DOHH2 (cell line): ENCODE measurements at regions not wholly inside any gene's neighbourhood (a gene's known extent, or its start where the extent isn't known, plus 50 kb on each side); places are given as distances from the start of the nearest gene placed in this dataset.

Source experiments
- H3F3A ChIP-seq: fragments of 200-600 bp; sonication (generic), shearing (Covaris generic); 2 replicates; pipeline ENCODE4 v1.6.0; 2016; ENCODE audit warnings: antibody characterized with exemption, mild to moderate bottlenecking; ENCODE audit not compliant: control insufficient read depth, insufficient read depth
- H3K27ac ChIP-seq: fragments of 200-600 bp; sonication (generic); 2 replicates; pipeline ENCODE4 v1.5.1; 2014; ENCODE audit warnings: low read depth, mild to moderate bottlenecking, low read length, moderate library complexity
- H3K27me3 ChIP-seq: fragments of 200-600 bp; sonication (generic); 2 replicates; pipeline ENCODE4 v1.6.1; 2014; ENCODE audit warnings: mild to moderate bottlenecking, low read length, mixed read lengths; ENCODE audit not compliant: control insufficient read depth
- H3K36me3 ChIP-seq: fragments of 200-600 bp; sonication (generic); 2 replicates; pipeline ENCODE4 v1.6.1; 2014; ENCODE audit warnings: mild to moderate bottlenecking, low read length, moderate library complexity, mixed read lengths; ENCODE audit not compliant: control insufficient read depth
- H3K4me1 ChIP-seq: fragments of 200-600 bp; sonication (generic); 2 replicates; pipeline ENCODE4 v1.6.1; 2014; ENCODE audit warnings: mild to moderate bottlenecking, low read length, mixed read lengths; ENCODE audit not compliant: control insufficient read depth
- H3K4me2 ChIP-seq: fragments of 200-600 bp; sonication (generic); 2 replicates; pipeline ENCODE4 v1.6.0; 2014; ENCODE audit warnings: mild to moderate bottlenecking, low read length, moderate library complexity
- H3K4me3 ChIP-seq: fragments of 200-600 bp; sonication (generic); 2 replicates; pipeline ENCODE4 v1.5.1; 2014; ENCODE audit warnings: mild to moderate bottlenecking, low read length, mixed read lengths
- H3K79me2 ChIP-seq: fragments of 200-600 bp; sonication (generic); 2 replicates; pipeline ENCODE4 v1.6.1; 2014; ENCODE audit warnings: mild to moderate bottlenecking, low read length, mixed read lengths; ENCODE audit not compliant: control insufficient read depth
- H3K9me2 ChIP-seq: fragments of 200-600 bp; sonication (generic); replicated peaks from 2 replicates; pipeline ENCODE4 v1.6.1; 2014; ENCODE audit warnings: mild to moderate bottlenecking, low read length, mixed read lengths; ENCODE audit not compliant: control insufficient read depth
- H3K9me3 ChIP-seq: fragments of 200-600 bp; sonication (generic); 2 replicates; pipeline ENCODE4 v1.6.1; 2014; ENCODE audit warnings: antibody characterized with exemption, low read length, mixed read lengths; ENCODE audit not compliant: control insufficient read depth, insufficient read depth
- H4K20me1 ChIP-seq: fragments of 200-600 bp; sonication (generic); 2 replicates; pipeline ENCODE4 v1.6.0; 2014; ENCODE audit warnings: low read depth, mild to moderate bottlenecking, antibody characterized with exemption, low read length, moderate library complexity; ENCODE audit not compliant: control insufficient read depth, insufficient read depth
- CTCF ChIP-seq: fragments of 200-600 bp; sonication (generic); IDR thresholded peaks from one replicate; pipeline ENCODE4 v1.5.1; 2014; ENCODE audit warnings: antibody characterized with exemption, mild to moderate bottlenecking, low read depth, low read length; ENCODE audit not compliant: poor library complexity, severe bottlenecking
- EZH2phosphoT487 ChIP-seq: fragments of 200-600 bp; sonication (generic); IDR thresholded peaks from 2 replicates; pipeline ENCODE4 v1.6.1; 2017; ENCODE audit warnings: borderline replicate concordance, mild to moderate bottlenecking, antibody characterized with exemption, low read length, moderate library complexity, mixed read lengths

- Histone ChIP-seq H3K4me1 (no peaks in the 10 kb centered on the region), H3K4me2 (no peak overlapping the region), H3K9me2 (no peaks in the 10 kb centered on the region), H3K4me3 (no peak overlapping the region), H3K36me3 (no peaks in the 10 kb centered on the region), H3F3A (no peaks in the 10 kb centered on the region), H3K9me3 (no peaks in the 10 kb centered on the region), H4K20me1 (no peaks in the 10 kb centered on the region), H3K27ac (no peak overlapping the region), H3K79me2 (no peaks in the 10 kb centered on the region), H3K27me3 (no peaks in the 10 kb centered on the region)
- no peak for TF ChIP-seq EZH2phosphoT487
Observed at GRCh38 chr1:201609661-201610318, 70.9 kb downstream of the NAV1 start.

GRCh38 chr1:201610858-201611257, 71.9 kb downstream of the NAV1 start:
- Histone ChIP-seq H3K36me3 (no peaks in the 10 kb centered on the region), H3F3A (no peaks in the 10 kb centered on the region), H4K20me1 (no peaks in the 10 kb centered on the region), H3K9me3 (no peaks in the 10 kb centered on the region), H3K79me2 (no peaks in the 10 kb centered on the region), H3K27me3 (no peaks in the 10 kb centered on the region), H3K4me2 (no peak overlapping the region), H3K4me1 (no peaks in the 10 kb centered on the region), H3K9me2 (no peaks in the 10 kb centered on the region), H3K27ac (no peak overlapping the region), H3K4me3 (no peak overlapping the region)
- TF ChIP-seq CTCF (no peak), EZH2phosphoT487 (no peak)

- Histone ChIP-seq H3F3A (no peaks in the 10 kb centered on the region), H4K20me1 (no peaks in the 10 kb centered on the region), H3K9me2 (no peaks in the 10 kb centered on the region), H3K79me2 (no peaks in the 10 kb centered on the region), H3K27me3 (no peaks in the 10 kb centered on the region), H3K27ac (no peak overlapping the region), H3K4me3 (no peak overlapping the region), H3K4me1 (no peaks in the 10 kb centered on the region), H3K36me3 (no peaks in the 10 kb centered on the region), H3K9me3 (no peaks in the 10 kb centered on the region), H3K4me2 (no peak overlapping the region)
- TF ChIP-seq EZH2phosphoT487 (no peak), CTCF (no peak)
Observed at GRCh38 chr1:201612645-201613044, 73.7 kb downstream of the NAV1 start.

GRCh38 chr1:201614262-201615015, 75.5 kb downstream of the NAV1 start:
- Histone ChIP-seq H3K4me1 (no peaks in the 10 kb centered on the region), H3K4me3 (no peak overlapping the region), H3K79me2 (no peaks in the 10 kb centered on the region), H3K36me3 (no peaks in the 10 kb centered on the region), H4K20me1 (no peaks in the 10 kb centered on the region), H3K4me2 (no peak overlapping the region), H3K9me3 (no peaks in the 10 kb centered on the region), H3K9me2 (no peaks in the 10 kb centered on the region), H3F3A (no peaks in the 10 kb centered on the region), H3K27me3 (no peaks in the 10 kb centered on the region), H3K27ac (no peak overlapping the region)
- TF ChIP-seq CTCF (no peak), EZH2phosphoT487 (no peak)
